ENCODE measurements at regions not wholly inside any gene's neighbourhood (a gene's known extent, or its start where the extent isn't known, plus 50 kb on each side); places are given as distances from the start of the nearest gene placed in this dataset.
A peak's percentile ranks its signal among the peaks of the same experiment; 100 is the strongest.
"Not testable (repeated sequence)": the region's sequence is repeated elsewhere in the genome, so short reads cannot be mapped to it uniquely, and the experiment has no call there.

GRCh38 chrX:78822157-78822690 lies 74.7 kb downstream of the LPAR4 start:
- intact Hi-C loops (cut with DNase I), result no loop called here
- Histone ChIP-seq H3K4me3 (no peak overlapping the region), H3K36me3 (no peaks in the 10 kb centered on the region), H3K4me1 (no peaks in the 10 kb centered on the region), H3K27me3 (peaks cover 0 to 4% (median 0%) of the 10 kb centered on the region in 4 donors), H3K27ac (no peak overlapping the region), H3K9me3 (no peaks in the 10 kb centered on the region)
- ATAC-seq, result no peak
- TF ChIP-seq CTCF (IDR thresholded peaks at IDR 0.05), result no peak
- FAIRE-seq, result no peak
- no peak for DNase-seq
- WGBS, 2 donors, result 9 to 35% methylated on average over 1 of the region's 1 CpG

DNA sequence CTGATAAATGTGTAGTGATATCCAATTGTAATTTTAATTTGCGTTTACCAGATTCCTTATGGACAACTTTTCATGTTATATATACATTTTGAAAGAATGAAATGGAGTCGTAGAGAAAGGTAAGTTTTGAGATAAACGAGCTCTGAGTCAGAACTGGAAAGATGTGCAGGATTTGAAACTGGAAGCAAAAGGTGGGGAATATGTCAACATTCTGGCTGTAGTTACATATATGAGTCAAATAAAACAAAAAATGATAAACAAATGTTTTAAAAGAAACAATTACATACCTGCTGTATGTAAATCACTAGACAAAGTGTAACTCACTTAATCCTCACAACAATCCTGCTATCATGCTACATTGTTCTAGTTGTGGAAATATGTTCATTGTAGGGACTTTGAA lies 84.0 kb downstream of the LPAR4 start:
- Histone ChIP-seq H3K4me1 (no peaks in the 10 kb centered on the region), H3K27me3 (peaks cover 0 to 7% (median 0%) of the 10 kb centered on the region in 4 donors), H3K36me3 (no peaks in the 10 kb centered on the region), H3K4me3 (no peak overlapping the region), H3K9me3 (no peaks in the 10 kb centered on the region), H3K27ac (no peak overlapping the region)
- intact Hi-C loops (cut with DNase I), result no loop called here
- ATAC-seq (no peak), FAIRE-seq (no peak), DNase-seq (no peak)
- TF ChIP-seq CTCF (IDR thresholded peaks at IDR 0.05), result no peak
- WGBS, 2 donors, result 41 to 54% methylated on average over 3 of the region's 3 CpGs

DNA sequence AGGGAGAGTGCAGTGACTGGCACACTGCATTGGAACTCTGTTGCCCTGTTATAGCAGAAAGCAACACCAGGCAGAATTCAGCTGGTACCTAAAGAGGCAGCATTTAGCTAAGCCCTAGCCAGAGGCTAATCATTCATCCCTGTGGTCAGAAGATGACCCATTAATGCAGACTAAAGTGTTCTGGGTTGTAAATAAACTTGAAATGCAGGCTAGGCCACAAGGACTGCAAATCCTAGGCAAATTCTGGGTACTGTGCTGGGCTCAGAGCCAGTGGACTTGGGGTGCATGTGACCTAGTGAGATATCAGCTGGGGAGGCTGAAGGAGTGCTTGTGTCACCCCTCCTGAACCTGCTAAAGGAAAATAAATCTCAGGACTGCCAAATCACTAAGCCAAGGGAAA lies 91.2 kb downstream of the LPAR4 start:
- peaks cover 0 to 11% (median 0%) of the 10 kb centered on the region in 4 donors for H3K27me3 ChIP-seq
- ATAC-seq (no peak), DNase-seq (no peak), FAIRE-seq (no peak)
- no peaks in the 10 kb centered on the region for H3K4me1 ChIP-seq
- no peak for TF ChIP-seq CTCF (IDR thresholded peaks at IDR 0.05)
- intact Hi-C loops (cut with DNase I), result no loop called here
- no peaks in the 10 kb centered on the region for H3K9me3 ChIP-seq
- H3K36me3 ChIP-seq, result no peaks in the 10 kb centered on the region
- H3K4me3 ChIP-seq, result no peak overlapping the region
- H3K27ac ChIP-seq, result no peak overlapping the region

- intact Hi-C loops (cut with DNase I), result no loop called here
- no peak overlapping the region for H3K27ac ChIP-seq
- peaks cover 0 to 11% (median 0%) of the 10 kb centered on the region in 4 donors for H3K27me3 ChIP-seq
- no peak overlapping the region for H3K4me3 ChIP-seq
- DNase-seq, result no peak
- TF ChIP-seq CTCF (IDR thresholded peaks at IDR 0.05), result no peak
- WGBS, 2 donors, result 34 to 38% methylated on average over 2 of the region's 2 CpGs
- ATAC-seq, result no peak
- H3K9me3 ChIP-seq, result no peaks in the 10 kb centered on the region
- H3K4me1 ChIP-seq, result no peaks in the 10 kb centered on the region
- FAIRE-seq, result no peak
- H3K36me3 ChIP-seq, result no peaks in the 10 kb centered on the region
Measured at GRCh38 chrX:78839711-78840110, 92.2 kb downstream of the LPAR4 start.

GRCh38 chrX:78844218-78844617 lies 96.7 kb downstream of the LPAR4 start:
- H3K4me1 ChIP-seq; H3K27ac ChIP-seq; intact Hi-C loops (cut with DNase I); H3K9me3 ChIP-seq; H3K4me3 ChIP-seq; H3K36me3 ChIP-seq; DNase-seq; ATAC-seq: not testable (repeated sequence)
- H3K27me3 ChIP-seq, result peaks cover 0 to 11% (median 0%) of the 10 kb centered on the region in 4 donors
- 76 to 82% methylated on average over 6 of the region's 6 CpGs for WGBS, 2 donors
- FAIRE-seq, result peak; percentile 88

- H3K9me3 ChIP-seq; intact Hi-C loops (cut with DNase I): not testable (repeated sequence)
- 54 to 83% methylated on average over 3 of the region's 3 CpGs for WGBS, 2 donors
Measured at GRCh38 chrX:78881248-78881647, 63.9 kb upstream of the P2RY10 start.

More at GRCh38 chrX:78881248-78881647, 63.9 kb upstream of the P2RY10 start:
- H3K36me3 ChIP-seq, ATAC-seq, H3K27ac ChIP-seq, H3K4me3 ChIP-seq, DNase-seq, H3K27me3 ChIP-seq, H3K4me1 ChIP-seq: not testable (repeated sequence)
- FAIRE-seq, result peak; percentile 66
